ENCODE measurements at regions not wholly inside any gene's neighbourhood (a gene's known extent, or its start where the extent isn't known, plus 50 kb on each side); places are given as distances from the start of the nearest gene placed in this dataset.
"Not testable (repeated sequence)": the region's sequence is repeated elsewhere in the genome, so short reads cannot be mapped to it uniquely, and the experiment has no call there.

GRCh38 chr16:88232401-88233258 lies 150.1 kb upstream of the ZNF469 start:
- not testable (repeated sequence) for DNase-seq

- not testable (repeated sequence) for DNase-seq
Measured at GRCh38 chr16:88233621-88234420, 148.9 kb upstream of the ZNF469 start.

DNA sequence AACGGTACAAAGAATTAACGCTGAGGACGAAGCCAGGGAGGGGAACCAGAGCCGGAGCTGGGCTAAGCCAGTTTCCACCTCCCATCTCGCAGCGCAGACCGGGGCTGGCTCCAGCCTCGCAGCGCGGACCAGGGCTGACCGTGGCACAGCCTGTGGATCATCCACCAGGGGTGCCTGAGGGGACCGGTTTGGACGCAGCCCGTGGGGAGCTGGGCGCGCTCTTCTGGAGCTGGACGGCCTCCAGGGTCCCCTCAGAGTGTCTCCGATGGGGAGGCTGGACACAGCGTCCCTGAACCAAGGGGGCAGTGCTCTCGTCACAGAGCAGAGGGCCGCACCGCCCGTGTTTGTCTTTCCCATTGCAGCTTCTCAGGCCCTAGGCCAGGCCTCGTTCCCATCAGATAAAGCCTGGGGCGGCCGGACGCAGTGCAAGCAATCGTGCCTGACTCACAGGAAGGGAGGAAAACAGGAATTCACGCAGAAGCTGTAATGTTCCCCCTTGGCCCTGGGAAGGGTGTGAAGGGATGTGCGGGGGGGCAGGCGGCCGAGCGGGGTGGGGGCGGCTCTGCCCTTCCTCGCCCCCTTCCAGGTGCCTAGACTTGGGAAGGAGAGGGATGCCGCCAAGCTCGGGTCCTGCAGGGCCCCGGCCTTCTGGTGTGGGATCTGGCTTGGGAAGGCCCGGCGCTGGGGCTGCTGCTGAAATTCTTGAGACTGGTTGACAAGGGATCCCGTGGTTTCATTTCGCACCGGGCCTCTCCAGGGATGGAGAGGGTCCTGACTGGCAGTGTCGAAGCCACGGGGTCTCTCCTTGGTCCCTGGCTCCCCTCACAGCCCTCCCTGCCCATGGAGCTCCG lies 148.1 kb upstream of the ZNF469 start:
- not testable (repeated sequence) for DNase-seq

DNA sequence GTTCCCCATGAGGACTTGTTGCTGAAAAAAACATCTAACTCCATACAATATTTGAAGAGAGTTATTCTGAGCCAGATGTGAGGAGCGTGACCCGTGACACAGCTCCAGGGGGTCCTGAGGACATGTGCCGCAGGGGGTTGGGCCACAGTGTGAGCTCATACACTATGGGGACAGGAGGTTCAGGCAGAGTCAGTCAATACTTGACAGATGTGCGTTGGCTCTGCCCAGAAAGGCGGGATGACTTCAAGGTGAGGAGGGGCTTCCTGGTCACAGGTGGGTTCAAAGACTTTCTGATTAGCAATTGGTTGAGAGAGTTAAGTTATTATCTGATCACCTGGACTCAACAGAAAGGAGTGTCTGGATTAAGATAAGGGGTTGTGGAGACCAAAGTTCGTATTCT lies 147.1 kb upstream of the ZNF469 start:
- DNase-seq: not testable (repeated sequence)

DNA sequence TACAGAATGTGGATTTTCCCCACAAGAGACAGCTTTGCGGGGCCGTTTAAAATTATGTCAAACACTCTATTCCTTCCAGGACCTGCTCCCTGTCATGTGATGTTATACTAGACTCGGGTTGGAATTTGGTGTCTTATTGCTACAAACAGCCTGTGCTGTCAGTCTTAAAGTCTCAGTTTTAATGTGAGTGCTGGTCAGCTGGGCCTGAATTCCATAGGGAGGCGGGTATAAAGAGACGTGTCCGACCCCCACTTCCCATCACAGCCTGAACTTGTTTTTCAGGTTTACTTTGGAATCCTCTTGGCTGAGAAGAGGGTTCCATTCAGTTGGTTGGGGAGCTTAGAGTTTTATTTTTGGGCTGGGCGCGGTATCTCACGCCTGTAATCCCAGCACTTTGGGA lies 146.5 kb upstream of the ZNF469 start:
- not testable (repeated sequence) for DNase-seq

- DNase-seq: not testable (repeated sequence)
Measured at GRCh38 chr16:88237314-88237713, 145.4 kb upstream of the ZNF469 start.

- DNase-seq: not testable (repeated sequence)
Measured at GRCh38 chr16:88237761-88238415, 144.9 kb upstream of the ZNF469 start.

- not testable (repeated sequence) for DNase-seq
Measured at GRCh38 chr16:88238732-88239274, 144.0 kb upstream of the ZNF469 start.

GRCh38 chr16:88240118-88240517 lies 142.6 kb upstream of the ZNF469 start:
- not testable (repeated sequence) for DNase-seq

DNA sequence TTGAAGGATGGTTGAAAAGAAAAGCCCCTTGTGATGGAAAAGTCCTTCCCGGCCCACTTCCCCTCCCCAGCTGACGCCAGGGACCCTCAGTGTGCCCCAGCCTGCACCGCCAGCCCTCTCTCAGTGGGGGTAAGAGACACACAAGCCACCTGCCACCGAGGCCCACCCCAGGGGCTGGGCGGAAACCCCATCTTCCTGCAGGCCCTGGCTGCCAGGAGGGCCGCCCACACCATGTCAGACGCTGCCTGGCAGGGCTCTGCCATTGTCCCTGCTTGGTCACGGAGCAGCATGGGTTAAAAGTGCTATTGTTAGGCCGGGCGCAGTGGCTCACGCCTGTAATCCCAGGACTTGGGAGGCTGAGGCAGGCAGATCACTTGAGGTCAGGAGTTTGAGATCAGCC lies 142.0 kb upstream of the ZNF469 start:
- not testable (repeated sequence) for DNase-seq

- not testable (repeated sequence) for DNase-seq
Measured at GRCh38 chr16:88241404-88242311, 141.1 kb upstream of the ZNF469 start.

DNA sequence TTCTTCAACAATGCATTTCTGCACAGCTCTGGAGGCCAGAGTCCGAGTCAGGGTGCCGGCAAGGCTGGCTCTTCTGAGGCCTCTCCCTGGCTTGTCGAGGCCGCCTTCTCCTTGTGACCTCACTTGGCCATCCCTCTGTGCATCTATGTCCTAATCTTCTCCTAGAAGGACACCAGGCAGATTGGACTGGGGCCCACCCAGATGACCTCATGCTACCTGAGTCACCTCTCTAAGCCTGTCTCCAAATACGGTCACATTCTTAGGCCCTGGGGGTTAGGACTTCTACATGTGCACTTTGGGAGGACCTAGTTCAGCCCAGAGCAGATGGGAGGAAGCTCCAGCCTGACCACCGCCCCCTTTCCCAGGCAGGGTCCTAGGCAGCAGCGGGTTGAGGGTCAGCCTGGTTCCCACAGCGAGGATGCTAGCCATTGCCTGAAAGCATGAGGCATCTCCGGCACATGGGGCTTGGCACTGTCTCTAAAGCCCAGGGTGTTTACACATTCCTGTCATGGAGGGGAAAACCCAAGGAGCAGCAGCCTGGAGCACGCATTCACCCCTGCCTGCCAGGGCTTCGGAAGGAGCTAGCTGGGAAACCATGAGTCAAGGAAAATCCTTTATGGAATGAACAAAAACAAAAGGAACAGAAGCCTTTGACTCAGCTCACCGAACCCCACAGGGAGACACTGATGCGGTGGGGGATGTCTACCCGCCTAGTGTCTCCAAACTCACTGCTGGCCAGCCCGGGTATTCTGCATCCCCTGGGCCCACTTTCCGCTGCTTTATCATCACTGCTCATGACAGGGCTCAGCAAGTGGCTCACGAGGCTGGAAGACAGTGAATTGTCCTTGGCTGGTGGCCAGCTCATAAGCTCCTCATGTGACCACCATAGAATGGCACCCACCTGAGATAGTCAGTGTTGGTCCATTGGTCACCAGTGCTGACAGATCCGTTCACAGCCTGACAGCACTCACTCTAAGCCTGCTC lies 140.2 kb upstream of the ZNF469 start:
- not testable (repeated sequence) for DNase-seq

- not testable (repeated sequence) for DNase-seq
Measured at GRCh38 chr16:88243921-88244320, 138.8 kb upstream of the ZNF469 start.

- DNase-seq: not testable (repeated sequence)
Measured at GRCh38 chr16:88245241-88246081, 137.3 kb upstream of the ZNF469 start.

- DNase-seq: not testable (repeated sequence)
Measured at GRCh38 chr16:88246955-88247582, 135.7 kb upstream of the ZNF469 start.

DNA sequence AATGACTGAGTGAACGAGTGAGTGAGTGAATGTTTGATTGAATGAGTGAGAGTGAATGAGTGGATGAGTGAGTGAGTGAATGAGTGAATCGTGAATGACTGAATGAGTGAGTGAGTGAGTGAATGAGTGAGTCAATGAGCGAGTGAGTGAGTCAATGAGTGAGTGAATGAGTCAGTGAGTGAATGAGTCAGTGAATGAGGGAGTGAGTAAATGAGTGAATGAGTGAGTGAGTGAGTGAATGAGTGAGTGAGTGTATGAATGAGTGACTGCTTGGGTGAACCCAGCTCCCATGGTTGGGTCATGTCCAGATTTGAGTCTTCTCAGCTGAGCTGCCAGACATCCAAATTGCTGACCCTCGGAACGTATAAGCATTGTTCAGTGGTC lies 135.2 kb upstream of the ZNF469 start:
- not testable (repeated sequence) for DNase-seq

GRCh38 chr16:88248761-88249160 lies 134.0 kb upstream of the ZNF469 start:
- not testable (repeated sequence) for DNase-seq

GRCh38 chr16:88250381-88250780 lies 132.4 kb upstream of the ZNF469 start:
- DNase-seq: not testable (repeated sequence)

All from T-helper 1 cell (primary cell).